HG03159 (cell line): ENCODE measurements at regions not wholly inside any gene's neighbourhood (a gene's known extent, or its start where the extent isn't known, plus 50 kb on each side); places are given as distances from the start of the nearest gene placed in this dataset.

Experiments used
- ATAC-seq: cut with Tn5 transposase; IDR thresholded peaks from one replicate; pipeline ENCODE4 v1.9.1; 2021; ENCODE audit warnings: mild to moderate bottlenecking, moderate library complexity; ENCODE audit not compliant: unreplicated experiment

- no peak for ATAC-seq
Observed at GRCh38 chr6:170117111-170117972, 173.5 kb downstream of the DLL1 start.

- ATAC-seq = no peak
Observed at GRCh38 chr6:170116636-170117035, 174.2 kb downstream of the DLL1 start.

DNA sequence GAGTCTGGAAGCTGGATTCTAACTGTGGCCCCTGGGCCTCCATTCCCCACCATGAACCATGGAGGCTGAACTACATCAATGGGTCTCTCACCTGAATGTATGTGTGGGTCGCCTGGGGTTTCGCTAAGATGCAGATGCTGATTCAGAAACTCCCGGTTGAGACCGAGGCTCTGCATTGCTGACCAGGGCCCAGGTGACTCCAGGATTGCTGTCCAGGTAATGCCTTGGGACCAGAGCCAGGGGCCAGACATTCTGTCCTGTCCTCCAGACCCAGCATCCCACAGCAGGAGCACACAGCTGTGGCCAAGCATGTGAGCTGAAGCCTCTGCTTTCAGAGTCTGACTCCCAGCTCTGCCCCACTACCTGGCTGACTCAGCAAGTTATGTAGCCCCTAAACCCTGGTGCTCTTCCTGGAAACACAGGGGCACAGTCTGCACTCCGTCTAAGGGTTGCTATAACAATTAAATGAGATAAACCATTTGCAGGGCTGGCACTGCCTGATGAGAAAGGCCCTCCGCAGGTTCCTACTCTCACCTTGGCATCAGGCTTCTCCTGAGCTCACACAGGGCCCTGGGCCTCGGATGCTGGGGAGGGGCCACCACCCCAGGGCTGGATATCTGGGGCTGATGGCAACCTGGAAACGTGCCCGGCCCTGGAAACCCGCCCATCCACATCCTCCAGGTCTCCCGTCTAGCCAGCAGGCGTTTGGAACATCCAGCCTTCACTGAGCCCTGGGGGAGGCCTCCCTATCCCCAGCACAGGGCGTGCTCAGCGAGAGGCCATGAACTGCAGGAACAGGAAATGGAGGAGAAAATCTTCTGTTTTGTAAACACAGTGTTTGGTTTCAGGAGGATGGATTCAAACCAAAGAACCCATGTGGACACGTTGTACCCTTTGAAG is 175.7 kb downstream of the DLL1 start:
- no peak for ATAC-seq

DNA sequence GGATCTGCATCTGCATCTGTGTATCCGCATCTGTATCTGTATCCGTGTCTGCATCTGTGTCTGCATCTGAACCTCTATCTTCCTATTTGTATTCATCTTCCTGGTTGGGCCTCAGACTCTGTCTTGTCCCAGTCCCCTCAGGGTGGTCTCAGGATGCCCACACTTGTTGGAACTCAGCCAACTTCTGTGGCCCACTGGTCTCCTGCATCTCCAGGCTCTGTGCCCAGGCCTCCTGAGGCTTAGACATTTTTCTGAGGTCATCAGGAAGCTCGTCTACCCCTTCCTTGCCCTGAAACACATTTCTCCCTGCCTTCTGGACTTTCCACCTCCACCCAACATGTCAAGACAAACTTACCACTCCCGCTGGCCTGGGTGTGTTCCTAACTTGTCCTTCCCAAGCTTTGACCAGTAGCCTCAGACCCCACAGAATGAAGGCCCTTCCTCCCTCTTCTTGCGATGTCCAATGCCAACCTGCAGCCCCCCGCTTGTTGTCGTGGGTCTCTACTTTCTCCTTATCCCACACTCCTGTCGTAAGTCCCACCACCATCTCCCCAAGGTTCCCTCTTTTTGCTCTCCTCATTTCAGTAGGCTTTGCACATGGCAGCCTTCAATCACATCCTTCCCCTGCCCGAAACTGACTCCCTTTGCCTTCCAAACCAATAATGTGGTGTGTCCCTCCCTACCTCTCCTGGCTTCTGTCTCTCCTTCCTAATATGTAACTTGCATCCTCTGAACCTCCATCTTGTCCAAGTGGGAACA is 176.5 kb downstream of the DLL1 start:
- ATAC-seq = no peak

GRCh38 chr6:170113141-170113540 is 177.7 kb downstream of the DLL1 start:
- ATAC-seq = no peak

- no peak for ATAC-seq
Observed at GRCh38 chr6:170112583-170112860, 178.4 kb downstream of the DLL1 start.

- no peak for ATAC-seq
Observed at GRCh38 chr6:170111816-170112582, 178.9 kb downstream of the DLL1 start.

DNA sequence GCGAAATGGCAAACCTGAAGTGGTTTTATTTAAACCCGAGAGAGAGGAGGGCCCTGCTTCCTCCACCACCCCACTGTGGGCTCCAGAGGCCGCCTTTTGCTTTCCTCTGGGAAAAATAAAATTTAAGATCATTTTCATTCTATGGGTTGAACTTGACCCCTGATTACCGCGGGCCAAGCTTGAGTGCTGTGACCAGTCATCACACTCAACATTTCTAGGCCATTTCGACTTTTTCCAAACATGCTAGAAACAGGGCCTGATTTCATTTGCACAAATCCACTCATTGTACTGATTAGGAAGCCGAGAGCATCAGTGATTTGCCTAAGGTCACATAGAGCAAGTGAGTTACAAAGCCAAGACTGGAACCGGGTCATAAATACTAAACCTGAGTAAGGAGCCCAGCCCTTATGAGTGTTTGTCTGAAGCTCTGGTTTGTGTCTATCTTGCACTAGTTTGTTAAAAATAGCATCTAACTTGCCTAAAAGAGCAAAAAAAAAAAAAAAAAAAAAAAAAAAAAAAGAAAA is 179.7 kb downstream of the DLL1 start:
- ATAC-seq = no peak

- ATAC-seq = no peak
Observed at GRCh38 chr6:170110201-170111140, 180.4 kb downstream of the DLL1 start.

- no peak for ATAC-seq
Observed at GRCh38 chr6:170108890-170109587, 181.8 kb downstream of the DLL1 start.

DNA sequence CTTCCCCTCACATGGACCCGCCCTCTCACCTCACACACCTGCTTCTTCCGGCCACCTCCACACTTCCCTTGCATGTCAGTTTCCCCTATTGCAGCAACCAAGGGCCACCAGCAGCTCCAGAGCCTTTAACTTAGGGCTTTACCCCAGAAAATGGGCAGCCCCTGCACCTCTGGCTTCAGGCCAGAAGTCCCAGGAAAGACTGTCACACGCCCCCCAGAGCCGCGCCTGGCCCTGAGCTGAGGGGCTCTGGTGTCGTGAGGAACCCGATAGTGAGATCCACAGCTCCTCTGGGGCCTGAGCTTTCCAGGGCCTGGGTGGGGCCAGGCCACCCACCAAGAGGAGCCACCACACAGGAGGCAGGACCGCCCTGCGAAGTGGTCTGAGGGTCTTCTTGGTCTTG is 182.4 kb downstream of the DLL1 start:
- no peak for ATAC-seq

- no peak for ATAC-seq
Observed at GRCh38 chr6:170107606-170108222, 183.2 kb downstream of the DLL1 start.

DNA sequence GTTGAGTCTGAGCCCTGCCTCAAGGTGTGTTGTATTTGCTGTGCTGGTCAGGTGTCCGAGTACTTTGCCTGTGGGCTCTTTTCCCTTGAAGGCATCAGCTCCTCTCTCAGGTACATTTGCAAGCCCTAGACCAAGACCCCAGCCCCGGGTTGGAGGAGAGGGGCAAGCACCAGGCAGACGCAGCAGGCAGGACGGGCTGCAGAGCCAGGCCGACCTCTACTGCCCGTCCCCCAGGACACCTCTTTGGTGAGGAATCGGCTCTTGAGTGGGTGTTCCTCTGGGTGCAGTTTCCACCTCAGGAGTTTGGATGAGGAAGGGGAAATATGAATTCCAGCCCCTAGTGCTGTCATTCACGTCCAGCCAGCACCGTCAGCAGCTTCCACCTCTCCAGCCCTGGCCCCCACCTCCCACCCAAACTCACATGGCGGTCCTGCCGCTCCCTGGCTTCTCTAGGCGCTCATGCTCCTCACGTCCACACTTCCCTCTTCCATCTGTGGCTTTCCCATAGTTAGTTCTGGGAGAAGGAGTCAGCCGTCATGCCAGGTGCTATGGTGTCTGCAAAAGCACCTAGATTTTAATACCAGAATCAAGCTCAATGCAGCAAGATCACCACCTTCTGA is 183.9 kb downstream of the DLL1 start:
- no peak for ATAC-seq

DNA sequence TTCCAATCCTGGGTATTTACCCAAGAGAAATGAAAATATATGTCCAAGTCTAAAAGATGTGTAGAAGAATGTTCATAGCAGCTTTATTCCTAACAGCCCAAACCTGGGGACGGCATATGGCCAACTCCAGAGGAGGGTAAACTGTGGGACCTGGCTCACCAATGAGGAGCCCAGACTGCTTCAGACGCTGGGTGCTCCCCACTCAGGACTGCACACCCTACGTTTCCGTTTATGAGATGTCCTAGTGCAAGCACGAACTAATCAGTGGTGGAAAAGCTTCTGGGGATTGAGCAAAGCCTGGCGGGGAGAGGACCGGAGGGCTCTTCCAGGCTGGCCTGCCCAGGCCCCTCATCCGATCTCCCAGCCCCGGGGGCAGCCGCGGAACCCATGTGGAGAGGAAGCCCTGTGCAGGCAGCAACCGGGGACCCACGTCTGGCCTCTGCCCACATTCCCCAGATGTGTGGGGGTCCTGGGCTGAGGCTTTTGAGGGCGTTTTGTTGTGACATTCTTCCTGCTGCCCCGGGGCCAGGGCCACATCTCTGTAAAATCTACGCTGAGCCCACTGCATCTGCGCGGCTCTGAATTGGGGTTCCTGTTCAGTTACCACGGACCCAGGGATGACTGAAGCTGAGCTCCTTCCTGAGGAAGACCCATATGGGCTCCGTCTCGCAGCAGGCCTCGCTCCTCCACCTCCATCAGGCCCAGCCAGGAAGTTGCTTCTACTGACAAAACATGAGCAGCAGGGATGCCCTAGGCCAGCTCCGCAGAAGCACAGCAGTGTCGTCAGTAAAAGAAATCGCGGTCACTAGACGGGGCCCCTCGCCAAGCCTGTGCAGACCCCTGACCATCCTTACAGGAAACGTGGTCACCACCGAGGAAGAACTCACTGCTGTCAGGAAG is 188.0 kb downstream of the DLL1 start:
- ATAC-seq = no peak

- no peak for ATAC-seq
Observed at GRCh38 chr6:170102038-170102437, 188.8 kb downstream of the DLL1 start.

DNA sequence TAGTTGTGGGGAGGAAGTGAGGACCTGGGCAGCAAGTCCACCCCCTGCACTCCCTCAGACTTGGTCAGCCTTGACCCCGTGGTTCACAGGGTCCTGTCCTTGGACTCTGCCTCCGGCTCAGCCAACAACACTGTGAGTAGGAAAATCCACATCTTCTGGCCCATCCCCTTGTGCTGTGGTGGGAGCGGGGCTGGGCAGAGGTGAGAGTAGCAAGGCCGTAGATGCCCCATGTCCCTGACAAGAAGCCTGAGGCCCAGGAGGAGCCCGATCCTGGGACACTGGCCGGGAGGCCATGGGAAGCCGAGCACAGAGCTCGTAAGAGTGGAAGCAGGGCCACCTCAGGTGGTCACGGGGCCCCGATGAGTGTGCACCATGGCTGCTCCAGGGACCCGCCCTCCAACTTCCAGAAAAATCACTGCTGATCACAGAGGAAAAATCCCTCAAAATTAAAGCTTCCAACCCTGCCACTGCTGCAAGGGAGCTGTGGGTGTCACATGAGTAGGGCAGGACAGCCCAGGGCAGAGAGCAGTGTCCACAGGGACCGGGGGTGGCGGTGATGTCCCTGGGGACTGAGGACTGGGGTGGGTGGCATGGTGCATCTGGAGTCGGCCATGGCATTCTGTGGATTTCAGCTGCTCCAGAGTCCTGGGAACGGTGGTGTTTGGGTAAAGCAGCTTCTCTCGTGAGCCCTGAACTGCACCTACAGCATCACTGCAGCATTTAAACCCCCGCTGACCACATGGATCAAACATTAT is 189.4 kb downstream of the DLL1 start:
- ATAC-seq = no peak
